ENCODE measurements at regions not wholly inside any gene's neighbourhood (a gene's known extent, or its start where the extent isn't known, plus 50 kb on each side); places are given as distances from the start of the nearest gene placed in this dataset.
A peak's percentile ranks its signal among the peaks of the same experiment; 100 is the strongest.

- no peak overlapping the region for H3K4me3 Mint-ChIP-seq (ENCODE audit: low read depth, unreplicated experiment)
- DNase-seq, result no peak
- CTCF ChIA-PET, result no interaction called here
- BruUV-seq (replicated peaks), result no TSS peak
- no peaks in the 10 kb centered on the region for H3K4me1 Mint-ChIP-seq (ENCODE audit: low read depth, unreplicated experiment)
- H3K36me3 Mint-ChIP-seq (ENCODE audit: insufficient read depth, unreplicated experiment), result no peaks in the 10 kb centered on the region
- H3K27me3 Mint-ChIP-seq (ENCODE audit: unreplicated experiment), result no peaks in the 10 kb centered on the region
- TF ChIP-seq CTCF (IDR thresholded peaks at IDR 0.05; ENCODE audit: unreplicated experiment), result no peak
- no peak overlapping the region for H3K27ac Mint-ChIP-seq (ENCODE audit: unreplicated experiment)
- intact Hi-C loops (cut with micrococcal nuclease; ENCODE audit: unreplicated experiment), result no loop called here
- no peaks in the 10 kb centered on the region for H3K9me3 Mint-ChIP-seq (ENCODE audit: low read depth, unreplicated experiment)
Observed at GRCh38 chr5:85910335-85910734, 707.4 kb upstream of the COX7C start.

GRCh38 chr5:85920984-85921383, 696.8 kb upstream of the COX7C start:
- H3K27me3 Mint-ChIP-seq (ENCODE audit: unreplicated experiment), result no peaks in the 10 kb centered on the region
- H3K4me3 Mint-ChIP-seq (ENCODE audit: low read depth, unreplicated experiment), result no peak overlapping the region
- intact Hi-C loops (cut with micrococcal nuclease; ENCODE audit: unreplicated experiment), result no loop called here
- no peak for DNase-seq
- BruUV-seq (replicated peaks), result no TSS peak
- H3K4me1 Mint-ChIP-seq (ENCODE audit: low read depth, unreplicated experiment), result no peaks in the 10 kb centered on the region
- no peak overlapping the region for H3K27ac Mint-ChIP-seq (ENCODE audit: unreplicated experiment)
- no peaks in the 10 kb centered on the region for H3K36me3 Mint-ChIP-seq (ENCODE audit: insufficient read depth, unreplicated experiment)
- TF ChIP-seq CTCF (IDR thresholded peaks at IDR 0.05; ENCODE audit: unreplicated experiment), result no peak
- peaks cover 9% of the 10 kb centered on the region for H3K9me3 Mint-ChIP-seq (ENCODE audit: low read depth, unreplicated experiment)
- CTCF ChIA-PET, result no interaction called here

GRCh38 chr5:85921590-85921989, 696.2 kb upstream of the COX7C start:
- no peak overlapping the region for H3K4me3 Mint-ChIP-seq (ENCODE audit: low read depth, unreplicated experiment)
- H3K27me3 Mint-ChIP-seq (ENCODE audit: unreplicated experiment), result no peaks in the 10 kb centered on the region
- intact Hi-C loops (cut with micrococcal nuclease; ENCODE audit: unreplicated experiment), result no loop called here
- no peaks in the 10 kb centered on the region for H3K4me1 Mint-ChIP-seq (ENCODE audit: low read depth, unreplicated experiment)
- BruUV-seq (replicated peaks), result no TSS peak
- no peak overlapping the region for H3K27ac Mint-ChIP-seq (ENCODE audit: unreplicated experiment)
- no peaks in the 10 kb centered on the region for H3K36me3 Mint-ChIP-seq (ENCODE audit: insufficient read depth, unreplicated experiment)
- DNase-seq, result no peak
- H3K9me3 Mint-ChIP-seq (ENCODE audit: low read depth, unreplicated experiment), result peaks cover 9% of the 10 kb centered on the region
- peak; percentile 33 for TF ChIP-seq CTCF (IDR thresholded peaks at IDR 0.05; ENCODE audit: unreplicated experiment)
- CTCF ChIA-PET, result no interaction called here

- no peak for TF ChIP-seq CTCF (IDR thresholded peaks at IDR 0.05; ENCODE audit: unreplicated experiment)
- CTCF ChIA-PET, result no interaction called here
- Mint-ChIP-seq H3K9me3 (ENCODE audit: low read depth, unreplicated experiment) (peaks cover 7% of the 10 kb centered on the region), H3K36me3 (ENCODE audit: insufficient read depth, unreplicated experiment) (no peaks in the 10 kb centered on the region), H3K27ac (ENCODE audit: unreplicated experiment) (no peak overlapping the region), H3K4me3 (ENCODE audit: low read depth, unreplicated experiment) (no peak overlapping the region), H3K4me1 (ENCODE audit: low read depth, unreplicated experiment) (peaks cover 12% of the 10 kb centered on the region), H3K27me3 (ENCODE audit: unreplicated experiment) (no peaks in the 10 kb centered on the region)
- no TSS peak for BruUV-seq (replicated peaks)
- intact Hi-C loops (cut with micrococcal nuclease; ENCODE audit: unreplicated experiment), result no loop called here
- DNase-seq, result no peak
Observed at GRCh38 chr5:85927632-85928031, 690.1 kb upstream of the COX7C start.

- BruUV-seq (replicated peaks), result no TSS peak
- H3K27me3 Mint-ChIP-seq (ENCODE audit: unreplicated experiment), result no peaks in the 10 kb centered on the region
- no peak overlapping the region for H3K4me3 Mint-ChIP-seq (ENCODE audit: low read depth, unreplicated experiment)
- H3K27ac Mint-ChIP-seq (ENCODE audit: unreplicated experiment), result no peak overlapping the region
- CTCF ChIA-PET, result no interaction called here
- intact Hi-C loops (cut with micrococcal nuclease; ENCODE audit: unreplicated experiment), result no loop called here
- no peak for DNase-seq
- TF ChIP-seq CTCF (IDR thresholded peaks at IDR 0.05; ENCODE audit: unreplicated experiment), result no peak
- H3K9me3 Mint-ChIP-seq (ENCODE audit: low read depth, unreplicated experiment), result peaks cover 2% of the 10 kb centered on the region
- no peaks in the 10 kb centered on the region for H3K36me3 Mint-ChIP-seq (ENCODE audit: insufficient read depth, unreplicated experiment)
- peaks cover 12% of the 10 kb centered on the region for H3K4me1 Mint-ChIP-seq (ENCODE audit: low read depth, unreplicated experiment)
Observed at GRCh38 chr5:85929713-85930112, 688.0 kb upstream of the COX7C start.
